Caco-2 (cell line): ENCODE measurements at regions not wholly inside any gene's neighbourhood (a gene's known extent, or its start where the extent isn't known, plus 50 kb on each side); places are given as distances from the start of the nearest gene placed in this dataset.

Source experiments
- BruUV-seq: library from RNA; stranded (reverse); fragments of 400-500 nt; replicated peaks from 2 replicates; lab custom pipeline; 2021; lab: Mats Ljungman, UMichigan
- CTCF ChIA-PET: fragments of 300-600 bp; sonication (Branson Sonifier 250); formaldehyde crosslinking; loops from one replicate; lab custom pipeline; 2022; ENCODE audit warnings: antibody characterized with exemption; lab: Charles Lee
- POLR2A ChIA-PET: fragments of 300-600 bp; sonication (Branson Sonifier 250); formaldehyde crosslinking; loops from one replicate; lab custom pipeline; 2022; ENCODE audit warnings: antibody characterized with exemption; lab: Charles Lee
- DNase-seq, 2 experiments: peaks; one replicate each; pipeline versions ENCODE4 v3.0.0 to v3.0.0-alpha.2; 2020 to 2022
- H3K27me3 ChIP-seq: replicated peaks from 2 replicates; pipeline ENCODE4 v1.6.0; 2011; ENCODE audit warnings: low read length; ENCODE audit not compliant: control insufficient read depth, insufficient read depth
- H3K36me3 ChIP-seq: 2 replicates; pipeline ENCODE4 v1.5.1; 2011; ENCODE audit warnings: low read length; ENCODE audit not compliant: control insufficient read depth, insufficient read depth
- H3K4me1 ChIP-seq: fragments of 250-450 bp; sonication (Bioruptor Pico); 2 replicates; pipeline ENCODE4 v1.5.1; 2020; ENCODE audit warnings: mild to moderate bottlenecking
- H3K4me3 ChIP-seq: 2 replicates; pipeline ENCODE4 v1.5.1; 2011; ENCODE audit warnings: low read depth, mild to moderate bottlenecking, control low read depth, low read length
- H3K9me3 ChIP-seq: fragments of 250-450 bp; sonication (Bioruptor Pico); 2 replicates; pipeline ENCODE4 v1.5.1; 2020; ENCODE audit warnings: mild to moderate bottlenecking, moderate library complexity
- H3K27ac Mint-ChIP-seq: one replicate; pipeline ENCODE4 v1.8.0; 2022; ENCODE audit warnings: mixed read lengths; ENCODE audit not compliant: unreplicated experiment
- H3K27me3 Mint-ChIP-seq: one replicate; pipeline ENCODE4 v1.8.0; 2022; ENCODE audit warnings: mixed read lengths; ENCODE audit not compliant: insufficient read depth, unreplicated experiment
- H3K36me3 Mint-ChIP-seq: one replicate; pipeline ENCODE4 v1.8.0; 2022; ENCODE audit warnings: mild to moderate bottlenecking, mixed read lengths; ENCODE audit not compliant: insufficient read depth, unreplicated experiment
- H3K4me1 Mint-ChIP-seq: one replicate; pipeline ENCODE4 v1.8.0; 2022; ENCODE audit warnings: low read depth, mixed read lengths; ENCODE audit not compliant: unreplicated experiment
- H3K4me3 Mint-ChIP-seq: one replicate; pipeline ENCODE4 v1.8.0; 2022; ENCODE audit warnings: mild to moderate bottlenecking, moderate library complexity, mixed read lengths; ENCODE audit not compliant: unreplicated experiment
- H3K9me3 Mint-ChIP-seq: one replicate; pipeline ENCODE4 v1.8.0; 2022; ENCODE audit warnings: mixed read lengths; ENCODE audit not compliant: unreplicated experiment
- CTCF ChIP-seq, 2 experiments: fragments of 200-600 bp in 1 of 2; IDR thresholded peaks; 1 replicate in 1 of 2; 2 replicates in 1 of 2; pipeline versions ENCODE4 v1.5.1 to v1.8.0; 2011 to 2022; ENCODE audit warnings: antibody characterized with exemption in 1 of 2, control low read depth in 1 of 2, inconsistent platforms in 1 of 2, low read depth in 1 of 2, low read length in 1 of 2, mild to moderate bottlenecking in 1 of 2, moderate library complexity in 1 of 2; ENCODE audit not compliant: insufficient read depth in 1 of 2, severe bottlenecking in 1 of 2, unreplicated experiment in 1 of 2
- intact Hi-C: fragments of 100-400 bp; cut with micrococcal nuclease; formaldehyde crosslinking; loops from one replicate; pipeline ENCODE4 v1.10.0; 2022; ENCODE audit not compliant: unreplicated experiment

GRCh38 chr12:42960087-42960527, 370.6 kb upstream of the PRICKLE1 start:
- ChIA-PET CTCF (no interaction called here), POLR2A (no interaction called here)
- TF ChIP-seq CTCF (IDR thresholded peaks at IDR 0.05; ENCODE audit: insufficient read depth in 1 of 2, low read depth in 1 of 2, low read length in 1 of 2, severe bottlenecking in 1 of 2, unreplicated experiment in 1 of 2) = no peak
- H3K4me1 Mint-ChIP-seq = peaks cover 22% of the 10 kb centered on the region
- Histone ChIP-seq H3K9me3 (peaks cover 7% of the 10 kb centered on the region; the same call in 1 of the 2 replicates), H3K27me3 (no peaks in the 10 kb centered on the region), H3K4me1 (peaks cover 43% of the 10 kb centered on the region), H3K4me3 (no peak overlapping the region), H3K36me3 (no peaks in the 10 kb centered on the region)
- H3K27me3 Mint-ChIP-seq = no peaks in the 10 kb centered on the region
- intact Hi-C loops = loop anchor here (5.0 to 10.0 kb wide), 2 partner anchors 165 to 368 kb away; no protein-coding TSS in a partner anchor
- peaks cover 52% of the 10 kb centered on the region for H3K9me3 Mint-ChIP-seq
- H3K27ac Mint-ChIP-seq = peak overlapping the region; percentile 88
- DNase-seq = no peak
- H3K4me3 Mint-ChIP-seq = no peak overlapping the region
- H3K36me3 Mint-ChIP-seq = peaks cover 14% of the 10 kb centered on the region
- no TSS peak for BruUV-seq

GRCh38 chr12:42958291-42958674, 368.7 kb upstream of the PRICKLE1 start:
- Histone ChIP-seq H3K27me3 (no peaks in the 10 kb centered on the region), H3K4me3 (no peak overlapping the region), H3K4me1 (peaks cover 34% of the 10 kb centered on the region), H3K36me3 (no peaks in the 10 kb centered on the region), H3K9me3 (peaks cover 15% of the 10 kb centered on the region; the same call in 1 of the 2 replicates)
- no peak for DNase-seq
- TF ChIP-seq CTCF (IDR thresholded peaks at IDR 0.05; ENCODE audit: insufficient read depth in 1 of 2, low read depth in 1 of 2, low read length in 1 of 2, severe bottlenecking in 1 of 2, unreplicated experiment in 1 of 2) = no peak
- Mint-ChIP-seq H3K4me1 (peaks cover 17% of the 10 kb centered on the region), H3K27ac (peak overlapping the region; percentile 6), H3K27me3 (no peaks in the 10 kb centered on the region), H3K4me3 (no peak overlapping the region), H3K9me3 (peaks cover 55% of the 10 kb centered on the region), H3K36me3 (peaks cover 14% of the 10 kb centered on the region)
- BruUV-seq = no TSS peak
- CTCF ChIA-PET = no interaction called here
- POLR2A ChIA-PET = no interaction called here
- intact Hi-C loops = no loop called here

- H3K9me3 ChIP-seq = peaks cover 15% of the 10 kb centered on the region; the same call in 1 of the 2 replicates
- DNase-seq = no peak
- CTCF ChIA-PET = interaction anchor here (0.5 kb wide), 1 partner anchor 805 kb away, joined by 3 read pairs; no protein-coding TSS in a partner anchor
- peaks cover 15% of the 10 kb centered on the region for H3K4me1 Mint-ChIP-seq
- no TSS peak for BruUV-seq
- H3K27ac Mint-ChIP-seq = peak overlapping the region; percentile 6
- H3K36me3 Mint-ChIP-seq = peaks cover 14% of the 10 kb centered on the region
- no peak for TF ChIP-seq CTCF (IDR thresholded peaks at IDR 0.05; ENCODE audit: insufficient read depth in 1 of 2, low read depth in 1 of 2, low read length in 1 of 2, severe bottlenecking in 1 of 2, unreplicated experiment in 1 of 2)
- H3K4me3 Mint-ChIP-seq = no peak overlapping the region
- H3K9me3 Mint-ChIP-seq = peaks cover 54% of the 10 kb centered on the region
- POLR2A ChIA-PET = no interaction called here
- H3K4me1 ChIP-seq = peaks cover 29% of the 10 kb centered on the region
- intact Hi-C loops = no loop called here
- no peaks in the 10 kb centered on the region for H3K36me3 ChIP-seq
- no peaks in the 10 kb centered on the region for H3K27me3 ChIP-seq
- no peak overlapping the region for H3K4me3 ChIP-seq
- H3K27me3 Mint-ChIP-seq = no peaks in the 10 kb centered on the region
These were observed 368.2 kb upstream of the PRICKLE1 start for GRCh38 chr12:42957561-42958290.
